Activated T-cell treated with anti-CD3 and anti-CD28 coated beads, Interleukin-2, amount 50 U/mL, for 4 hours (primary cell): ENCODE measurements at regions not wholly inside any gene's neighbourhood (a gene's known extent, or its start where the extent isn't known, plus 50 kb on each side); places are given as distances from the start of the nearest gene placed in this dataset.

Experiments
- ATAC-seq, 2 donors: fragments of 200-7000 bp; cut with Tn5 transposase; one replicate each; pipeline ENCODE4 v1.10.0; 2021
- DNase-seq: peaks from one replicate; pipeline ENCODE4 v3.0.0-alpha.2; 2020
- H3K27me3 Mint-ChIP-seq: one replicate; pipeline ENCODE4 v1.8.0; 2021; ENCODE audit warnings: low read depth, mixed read lengths
- H3K36me3 Mint-ChIP-seq: one replicate; pipeline ENCODE4 v1.8.0; 2022; ENCODE audit warnings: mixed read lengths; ENCODE audit not compliant: insufficient read depth
- H3K4me1 Mint-ChIP-seq: one replicate; pipeline ENCODE4 v1.8.0; 2021; ENCODE audit warnings: low read depth, mixed read lengths
- H3K4me3 Mint-ChIP-seq: one replicate; pipeline ENCODE4 v1.8.0; 2021; ENCODE audit warnings: mild to moderate bottlenecking, moderate library complexity, mixed read lengths
- H3K9me3 Mint-ChIP-seq: one replicate; pipeline ENCODE4 v1.8.0; 2021; ENCODE audit warnings: mixed read lengths

DNA sequence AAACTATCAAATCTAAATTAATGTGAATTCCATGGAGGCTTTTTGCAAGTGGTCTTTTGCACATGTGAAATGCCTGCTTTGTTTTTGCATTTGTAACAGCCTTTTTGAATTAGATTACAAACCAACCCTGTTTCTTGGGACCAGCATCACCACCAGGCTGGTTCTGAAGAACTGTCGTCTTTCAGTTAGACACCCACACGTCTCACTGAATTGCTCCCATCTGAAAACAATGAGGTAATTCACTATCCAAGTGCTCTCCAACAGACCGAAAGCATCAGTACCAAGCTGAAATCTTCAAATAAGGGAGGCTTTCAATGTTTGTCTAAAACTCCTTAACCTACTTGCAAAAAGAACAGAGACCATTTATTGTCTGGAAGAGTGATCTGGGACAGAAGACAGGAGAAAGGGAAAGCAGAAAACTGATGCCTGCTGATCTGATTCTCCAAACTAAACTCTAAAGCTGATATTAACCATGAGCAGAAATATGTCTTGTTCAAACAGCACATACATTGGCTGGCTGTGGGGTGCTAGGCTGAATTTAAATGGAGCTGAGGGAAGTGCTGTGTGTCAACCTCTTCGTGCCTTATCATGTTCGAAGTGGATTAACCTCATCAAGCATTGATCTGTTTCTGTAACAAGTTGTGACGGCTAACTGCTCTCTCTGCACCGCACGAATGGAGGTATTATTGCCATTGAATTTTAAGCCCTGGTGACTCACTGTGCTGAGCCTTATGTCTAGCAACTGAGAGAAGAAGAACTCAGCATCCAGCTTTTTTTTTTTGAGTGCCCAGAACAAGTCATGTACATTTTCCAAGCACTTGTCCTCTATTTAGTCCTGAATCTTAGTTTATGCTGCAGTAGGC, 213.7 kb upstream of the P2RY1 start:
- no peak for DNase-seq
- no peaks in the 10 kb centered on the region for H3K9me3 Mint-ChIP-seq
- no peaks in the 10 kb centered on the region for H3K36me3 Mint-ChIP-seq
- no peak for ATAC-seq
- H3K4me3 Mint-ChIP-seq = no peak overlapping the region
- peaks cover 6% of the 10 kb centered on the region for H3K27me3 Mint-ChIP-seq
- no peaks in the 10 kb centered on the region for H3K4me1 Mint-ChIP-seq

DNA sequence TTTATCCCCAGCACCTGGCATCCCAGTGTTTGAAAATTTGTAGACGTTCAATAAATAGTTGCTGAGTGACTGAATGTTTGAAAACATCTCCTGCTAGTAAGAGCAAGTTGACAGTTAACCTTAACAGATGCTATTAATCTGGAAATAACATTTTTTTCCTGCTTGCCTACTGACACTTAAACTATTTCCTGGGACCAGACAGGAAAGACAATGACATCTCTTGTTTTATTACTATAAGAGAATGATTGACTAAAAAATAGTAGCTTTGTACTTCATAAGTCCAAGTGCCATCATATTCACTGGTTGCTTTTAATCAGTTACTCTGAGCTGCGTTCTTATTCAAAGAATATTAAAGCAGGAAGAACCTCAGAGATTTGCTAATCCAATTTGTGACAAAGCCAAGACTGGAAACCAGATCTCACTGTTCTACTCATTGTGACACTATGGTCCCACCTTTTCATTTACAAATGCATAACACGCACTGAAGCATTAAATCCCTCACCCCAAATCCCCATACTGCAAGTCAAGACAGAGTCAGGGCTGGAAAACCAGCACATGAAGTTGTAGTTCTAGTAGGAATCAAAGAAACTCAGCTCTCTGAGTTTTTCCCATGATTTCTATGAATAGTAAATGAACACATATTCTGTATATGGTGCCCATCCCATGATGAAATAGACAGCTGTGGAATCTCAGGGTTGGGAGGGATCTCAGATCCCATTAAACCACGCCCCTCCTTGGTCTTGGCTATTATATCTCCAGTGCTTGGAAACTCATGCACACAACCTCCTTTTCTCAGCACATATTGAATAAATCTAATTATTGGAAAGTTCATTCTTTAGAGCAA, 212.7 kb upstream of the P2RY1 start:
- H3K36me3 Mint-ChIP-seq = no peaks in the 10 kb centered on the region
- ATAC-seq (no peak), DNase-seq (no peak)
- H3K27me3 Mint-ChIP-seq = peaks cover 6% of the 10 kb centered on the region
- H3K9me3 Mint-ChIP-seq = no peaks in the 10 kb centered on the region
- H3K4me3 Mint-ChIP-seq = no peak overlapping the region
- H3K4me1 Mint-ChIP-seq = no peaks in the 10 kb centered on the region

DNA sequence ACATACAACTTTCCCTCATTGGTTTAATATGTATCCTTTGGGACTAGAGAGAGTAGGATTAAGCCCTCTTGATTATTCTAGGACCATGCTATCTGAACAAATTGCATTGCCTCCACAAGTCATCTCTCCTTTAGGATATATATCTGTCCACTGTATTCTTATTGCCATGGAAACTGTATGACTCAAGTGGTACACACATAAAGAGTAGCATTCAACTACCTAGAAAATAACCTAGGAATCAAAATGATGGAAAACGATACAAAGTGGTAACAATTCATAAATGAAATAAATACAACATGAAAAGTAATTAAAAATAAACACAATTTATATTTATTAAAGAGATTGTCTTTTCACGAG, 212.1 kb upstream of the P2RY1 start:
- Mint-ChIP-seq H3K4me1 (no peaks in the 10 kb centered on the region), H3K27me3 (peaks cover 6% of the 10 kb centered on the region), H3K4me3 (no peak overlapping the region), H3K9me3 (no peaks in the 10 kb centered on the region), H3K36me3 (no peaks in the 10 kb centered on the region)
- DNase-seq (no peak), ATAC-seq (no peak)

DNA sequence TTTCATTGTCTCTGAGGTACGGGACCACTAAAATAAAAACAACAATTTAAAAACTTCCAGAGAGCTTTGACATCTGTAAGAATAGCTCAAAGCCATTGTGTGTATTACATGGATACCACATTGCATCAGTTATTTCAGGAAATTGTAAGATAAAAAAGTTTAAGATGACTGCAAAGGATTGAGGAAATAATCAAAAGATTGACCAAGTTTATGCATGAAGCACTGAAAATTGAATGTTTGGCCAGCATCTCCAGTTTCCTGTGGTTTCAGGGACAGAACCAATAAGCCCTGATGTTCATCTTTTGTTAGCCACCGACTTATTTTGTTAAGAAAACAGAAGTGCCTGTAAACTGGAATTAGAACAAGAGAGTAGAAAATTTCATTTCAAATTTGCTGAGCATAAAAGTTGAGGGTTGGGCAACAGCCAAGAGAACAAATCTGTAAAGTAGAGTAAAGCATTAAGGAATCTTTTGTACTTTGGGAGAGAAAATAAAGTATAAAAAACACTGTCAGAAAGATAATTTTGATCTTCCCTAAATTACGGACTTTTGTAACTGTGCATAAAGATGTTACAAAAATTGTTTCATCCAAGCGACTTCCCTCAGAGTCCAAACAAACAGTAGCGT, 211.5 kb upstream of the P2RY1 start:
- H3K36me3 Mint-ChIP-seq = no peaks in the 10 kb centered on the region
- ATAC-seq (no peak), DNase-seq (no peak)
- no peak overlapping the region for H3K4me3 Mint-ChIP-seq
- H3K4me1 Mint-ChIP-seq = no peaks in the 10 kb centered on the region
- H3K27me3 Mint-ChIP-seq = peaks cover 6% of the 10 kb centered on the region
- no peaks in the 10 kb centered on the region for H3K9me3 Mint-ChIP-seq

DNA sequence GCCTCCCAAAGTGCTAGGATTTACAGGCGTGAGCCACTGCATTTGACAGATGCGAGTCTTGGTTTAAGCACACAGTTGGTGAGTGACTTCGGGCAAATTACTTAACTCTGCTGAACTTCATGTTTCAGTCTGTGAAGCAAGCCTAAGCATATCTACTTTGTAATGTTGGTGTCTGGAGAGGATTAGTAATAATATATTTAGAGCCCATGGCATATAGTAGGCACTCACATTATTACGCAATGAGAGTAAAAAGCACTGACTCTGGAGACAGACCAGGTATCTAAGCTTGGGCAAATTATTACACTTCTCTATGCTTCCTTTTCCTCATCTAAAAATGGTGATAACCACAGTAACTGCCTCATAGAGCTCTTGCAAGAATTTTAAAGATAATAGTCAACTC, 208.7 kb upstream of the P2RY1 start:
- ATAC-seq (no peak), DNase-seq (no peak)

DNA sequence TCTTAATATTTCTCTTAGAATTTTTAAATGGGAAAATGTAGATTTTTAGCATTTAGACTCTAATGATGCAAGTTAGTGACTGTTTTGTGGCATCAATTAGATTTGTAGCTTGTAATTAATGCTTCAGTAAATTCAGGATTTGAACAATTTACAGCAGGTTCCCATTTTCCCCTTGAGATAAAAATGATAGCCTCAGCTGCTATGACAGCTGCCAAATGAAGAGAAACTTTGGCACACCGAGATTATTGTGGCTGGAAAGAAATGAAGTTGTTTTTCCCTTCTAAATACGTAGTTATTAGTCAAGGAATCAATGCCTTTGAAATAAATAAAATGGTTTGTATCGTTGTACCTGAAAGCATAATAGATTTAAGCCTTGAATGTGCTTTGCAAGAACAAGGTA, 206.4 kb upstream of the P2RY1 start:
- H3K4me1 Mint-ChIP-seq = no peaks in the 10 kb centered on the region
- DNase-seq = no peak

More for the DNA sequence above, 208.7 kb upstream of the P2RY1 start:
- H3K4me3 Mint-ChIP-seq = no peak overlapping the region
- no peaks in the 10 kb centered on the region for H3K36me3 Mint-ChIP-seq
- H3K4me1 Mint-ChIP-seq = no peaks in the 10 kb centered on the region
- no peaks in the 10 kb centered on the region for H3K9me3 Mint-ChIP-seq
- peaks cover 2% of the 10 kb centered on the region for H3K27me3 Mint-ChIP-seq

DNA sequence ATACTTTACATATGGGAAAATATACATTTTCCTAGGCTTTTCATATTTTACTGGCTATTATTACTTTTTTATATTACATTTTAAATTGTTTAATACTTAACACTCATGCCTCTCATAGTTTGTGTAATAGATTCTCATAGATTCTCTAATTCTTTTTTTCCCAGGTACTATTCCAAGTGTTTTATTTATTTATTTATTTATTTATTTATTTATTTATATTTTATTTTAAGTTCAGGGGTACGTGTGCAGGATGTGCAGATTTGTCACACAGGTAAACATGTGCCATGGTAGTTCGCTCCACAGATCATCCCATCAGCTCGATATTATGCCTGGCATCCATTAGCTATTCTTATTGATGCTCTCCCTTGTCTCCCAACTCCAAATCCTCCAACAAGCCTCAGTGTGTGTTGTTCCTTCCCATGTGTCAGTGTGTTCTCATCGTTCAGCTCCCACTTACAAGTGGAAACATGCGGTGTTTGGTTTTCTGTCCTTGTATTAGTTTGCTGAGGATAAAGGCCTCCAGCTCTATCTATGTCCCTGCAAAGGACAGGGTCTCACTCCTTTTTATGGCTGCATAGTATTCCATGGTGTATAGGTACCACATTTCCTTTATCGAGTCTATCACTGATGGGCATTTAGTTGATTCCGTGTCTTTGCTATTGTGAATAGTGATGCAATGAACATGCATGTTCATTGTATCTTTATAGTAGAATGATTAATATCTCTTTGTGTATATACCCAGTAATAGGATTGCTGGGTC, 205.4 kb upstream of the P2RY1 start:
- ATAC-seq (no peak), DNase-seq (no peak)
- Mint-ChIP-seq H3K4me1 (no peaks in the 10 kb centered on the region), H3K4me3 (no peak overlapping the region), H3K9me3 (no peaks in the 10 kb centered on the region), H3K27me3 (peaks cover 11% of the 10 kb centered on the region), H3K36me3 (no peaks in the 10 kb centered on the region)

More for the DNA sequence above, 206.4 kb upstream of the P2RY1 start:
- Mint-ChIP-seq H3K4me3 (no peak overlapping the region), H3K9me3 (no peaks in the 10 kb centered on the region), H3K36me3 (no peaks in the 10 kb centered on the region), H3K27me3 (peaks cover 9% of the 10 kb centered on the region)
- ATAC-seq = no peak

DNA sequence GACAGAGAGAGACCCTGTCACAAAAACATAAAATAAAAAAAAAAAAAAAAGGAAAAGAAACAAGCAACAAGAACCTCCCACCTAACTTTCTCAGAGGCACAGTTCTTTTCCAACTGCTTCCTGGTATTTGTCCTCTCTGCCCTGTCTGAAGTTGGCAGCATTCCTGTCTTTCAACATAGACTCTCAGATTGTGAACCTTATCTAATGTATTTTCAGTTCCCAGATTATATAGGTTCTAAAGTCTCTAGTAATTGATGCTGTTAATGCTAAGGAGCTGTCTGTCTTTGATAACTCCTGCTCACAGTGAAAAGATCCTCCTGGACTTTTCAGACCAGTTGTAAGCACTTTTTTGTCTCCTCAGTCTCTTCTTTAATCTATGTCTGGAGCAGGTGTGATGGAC, 199.5 kb upstream of the P2RY1 start:
- no peak for DNase-seq
- no peaks in the 10 kb centered on the region for H3K36me3 Mint-ChIP-seq
- ATAC-seq = no peak
- H3K4me3 Mint-ChIP-seq = no peak overlapping the region
- no peaks in the 10 kb centered on the region for H3K9me3 Mint-ChIP-seq
- no peaks in the 10 kb centered on the region for H3K4me1 Mint-ChIP-seq
- H3K27me3 Mint-ChIP-seq = peaks cover 11% of the 10 kb centered on the region

DNA sequence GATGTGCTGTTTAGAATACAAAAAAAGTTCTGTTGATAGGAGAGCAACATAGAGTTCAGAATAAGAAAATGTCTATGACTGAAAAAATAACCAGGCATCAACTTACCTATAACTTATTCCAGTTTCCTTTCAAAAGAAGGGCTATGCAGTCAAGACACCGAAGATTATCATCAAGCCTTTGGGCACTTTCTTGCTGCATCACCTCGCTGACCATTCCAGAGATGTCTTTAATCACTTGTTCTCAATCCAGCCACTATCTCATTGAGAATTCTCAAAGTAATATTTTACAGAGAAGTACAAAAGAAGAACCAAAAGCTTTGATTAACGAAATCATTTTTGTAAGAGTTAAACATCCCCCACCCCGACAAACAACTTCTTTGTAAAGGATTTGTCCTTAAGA, 198.3 kb upstream of the P2RY1 start:
- Mint-ChIP-seq H3K4me1 (no peaks in the 10 kb centered on the region), H3K4me3 (no peak overlapping the region)

DNA sequence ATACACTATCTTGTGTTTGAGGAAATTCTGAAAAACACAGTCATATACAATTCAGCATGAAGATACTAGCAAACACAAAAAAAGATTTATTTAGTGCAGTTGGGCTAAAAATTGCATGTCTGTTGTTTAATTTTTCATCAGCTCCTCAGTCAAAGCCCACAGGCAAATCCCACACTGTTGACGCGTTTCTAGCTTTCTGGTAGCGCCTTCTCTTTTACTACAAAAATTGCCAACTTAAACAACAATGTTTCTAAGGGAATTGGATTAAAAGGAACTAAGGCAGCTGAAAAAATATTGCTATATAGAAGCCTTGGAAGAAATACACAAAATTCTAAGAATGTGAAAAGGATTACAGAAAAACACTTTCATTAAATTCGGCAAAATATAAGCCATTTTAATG, 196.7 kb upstream of the P2RY1 start:
- H3K4me1 Mint-ChIP-seq = no peaks in the 10 kb centered on the region
- ATAC-seq (no peak), DNase-seq (no peak)
- H3K4me3 Mint-ChIP-seq = no peak overlapping the region
- no peaks in the 10 kb centered on the region for H3K9me3 Mint-ChIP-seq
- peaks cover 7% of the 10 kb centered on the region for H3K27me3 Mint-ChIP-seq
- no peaks in the 10 kb centered on the region for H3K36me3 Mint-ChIP-seq

More for the DNA sequence above, 198.3 kb upstream of the P2RY1 start:
- Mint-ChIP-seq H3K27me3 (peaks cover 8% of the 10 kb centered on the region), H3K9me3 (no peaks in the 10 kb centered on the region), H3K36me3 (no peaks in the 10 kb centered on the region)
- ATAC-seq (no peak), DNase-seq (no peak)

DNA sequence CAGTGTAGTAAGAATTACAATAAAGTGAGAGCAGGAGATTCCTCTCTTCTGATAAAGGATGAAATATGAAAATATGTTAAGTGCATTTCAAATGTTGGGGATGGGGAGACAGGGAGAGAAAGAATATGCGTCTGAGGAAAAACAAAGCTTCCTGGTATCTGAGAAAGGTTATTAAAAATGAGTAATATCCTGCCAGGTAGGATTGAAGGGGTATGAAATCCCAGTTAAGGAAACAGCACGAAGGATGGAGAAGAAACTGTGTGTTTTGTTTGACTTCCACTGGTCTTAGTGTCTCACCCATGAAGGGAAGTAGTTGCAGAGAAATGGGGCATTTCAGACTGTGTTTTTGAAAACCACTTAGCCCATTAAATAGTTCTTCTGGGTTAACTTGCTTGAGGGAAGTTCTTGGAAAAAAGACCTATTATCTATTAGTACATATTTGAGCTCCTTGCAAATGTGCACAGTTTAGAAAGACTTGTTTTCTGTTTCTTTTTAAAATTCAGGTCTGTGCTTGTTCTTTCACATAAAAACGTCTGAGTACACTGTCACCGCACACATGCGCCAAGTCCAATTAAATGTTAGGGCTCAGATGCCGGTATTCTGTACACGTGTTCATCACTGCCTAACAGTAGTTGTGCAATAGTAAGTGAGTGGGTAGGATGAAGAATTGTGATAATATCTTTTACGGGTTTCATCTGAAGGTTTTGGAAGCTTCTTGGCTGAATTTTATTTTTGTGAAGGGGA, 196.1 kb upstream of the P2RY1 start:
- DNase-seq = no peak
- H3K27me3 Mint-ChIP-seq = peaks cover 4% of the 10 kb centered on the region
- H3K9me3 Mint-ChIP-seq = no peaks in the 10 kb centered on the region
- H3K4me1 Mint-ChIP-seq = no peaks in the 10 kb centered on the region
- H3K4me3 Mint-ChIP-seq = no peak overlapping the region
- H3K36me3 Mint-ChIP-seq = no peaks in the 10 kb centered on the region
- ATAC-seq = no peak

DNA sequence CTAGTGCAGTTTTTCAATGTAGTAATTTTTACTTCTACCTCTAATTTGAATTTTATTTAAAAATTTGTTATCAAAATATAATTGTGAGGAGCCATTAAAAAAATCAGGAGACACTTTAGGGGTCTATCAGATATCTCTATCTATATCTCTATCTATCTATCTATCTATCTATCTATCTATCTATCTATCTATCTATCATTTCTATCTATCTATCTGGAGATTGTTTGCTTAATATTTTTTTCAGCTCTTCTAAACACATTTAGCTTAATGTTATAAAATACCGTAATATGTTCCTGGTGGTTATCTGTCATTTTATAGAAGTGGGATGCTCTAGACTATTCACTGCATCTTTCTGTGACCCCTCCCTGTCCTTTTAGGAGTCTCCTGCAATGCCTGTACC, 193.7 kb upstream of the P2RY1 start:
- DNase-seq = no peak
- Mint-ChIP-seq H3K9me3 (no peaks in the 10 kb centered on the region), H3K4me1 (no peaks in the 10 kb centered on the region), H3K4me3 (no peak overlapping the region), H3K36me3 (no peaks in the 10 kb centered on the region), H3K27me3 (no peaks in the 10 kb centered on the region)
- no peak for ATAC-seq

DNA sequence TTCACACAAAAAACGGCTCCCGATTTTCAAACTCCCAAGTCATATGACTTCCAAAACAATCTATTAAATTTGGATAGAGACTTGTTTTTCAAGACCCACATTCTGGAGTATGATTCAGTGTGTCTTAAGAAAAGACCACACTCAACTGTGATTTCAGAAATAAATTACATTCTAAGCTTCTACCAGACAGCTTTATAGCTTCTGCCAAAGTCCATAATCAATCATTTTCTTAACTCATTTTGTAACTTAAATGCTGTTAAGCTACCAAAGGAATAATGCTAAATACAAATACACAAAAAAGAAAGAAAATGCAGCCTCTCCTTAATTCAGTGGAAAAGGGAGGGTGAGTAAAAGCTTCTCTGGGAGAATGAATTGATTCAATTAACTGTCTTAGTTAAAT, 192.3 kb upstream of the P2RY1 start:
- H3K4me3 Mint-ChIP-seq = no peak overlapping the region
- no peaks in the 10 kb centered on the region for H3K4me1 Mint-ChIP-seq
- ATAC-seq = no peak
- no peaks in the 10 kb centered on the region for H3K36me3 Mint-ChIP-seq
- no peaks in the 10 kb centered on the region for H3K9me3 Mint-ChIP-seq
- no peak for DNase-seq
- no peaks in the 10 kb centered on the region for H3K27me3 Mint-ChIP-seq
